C4-2B (cell line): ENCODE measurements at regions not wholly inside any gene's neighbourhood (a gene's known extent, or its start where the extent isn't known, plus 50 kb on each side); places are given as distances from the start of the nearest gene placed in this dataset.

Experiments
- ZFX ChIP-seq: fragments of 450-650 bp; IDR thresholded peaks from 2 replicates; pipeline ENCODE4 v1.6.1; 2017
- TF ChIP-seq, protein P1 (sequence below): fragments of 450-650 bp; conservative IDR thresholded peaks from 2 replicates; pipeline ENCODE4 v1.5.1; 2017; ENCODE audit warnings: mild to moderate bottlenecking

GRCh38 chr2:220178991-220179695, 551.7 kb downstream of the SLC4A3 start:
- TF ChIP-seq, protein P1, sequence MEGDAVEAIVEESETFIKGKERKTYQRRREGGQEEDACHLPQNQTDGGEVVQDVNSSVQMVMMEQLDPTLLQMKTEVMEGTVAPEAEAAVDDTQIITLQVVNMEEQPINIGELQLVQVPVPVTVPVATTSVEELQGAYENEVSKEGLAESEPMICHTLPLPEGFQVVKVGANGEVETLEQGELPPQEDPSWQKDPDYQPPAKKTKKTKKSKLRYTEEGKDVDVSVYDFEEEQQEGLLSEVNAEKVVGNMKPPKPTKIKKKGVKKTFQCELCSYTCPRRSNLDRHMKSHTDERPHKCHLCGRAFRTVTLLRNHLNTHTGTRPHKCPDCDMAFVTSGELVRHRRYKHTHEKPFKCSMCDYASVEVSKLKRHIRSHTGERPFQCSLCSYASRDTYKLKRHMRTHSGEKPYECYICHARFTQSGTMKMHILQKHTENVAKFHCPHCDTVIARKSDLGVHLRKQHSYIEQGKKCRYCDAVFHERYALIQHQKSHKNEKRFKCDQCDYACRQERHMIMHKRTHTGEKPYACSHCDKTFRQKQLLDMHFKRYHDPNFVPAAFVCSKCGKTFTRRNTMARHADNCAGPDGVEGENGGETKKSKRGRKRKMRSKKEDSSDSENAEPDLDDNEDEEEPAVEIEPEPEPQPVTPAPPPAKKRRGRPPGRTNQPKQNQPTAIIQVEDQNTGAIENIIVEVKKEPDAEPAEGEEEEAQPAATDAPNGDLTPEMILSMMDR, result no peak
- no peak for TF ChIP-seq ZFX
